GM12878 (cell line): ENCODE measurements at regions not wholly inside any gene's neighbourhood (a gene's known extent, or its start where the extent isn't known, plus 50 kb on each side); places are given as distances from the start of the nearest gene placed in this dataset.

Source experiments
- ATAC-seq: fragments of 200-7000 bp; cut with Tn5 transposase; 3 replicates; pipeline ENCODE4 v1.9.1; 2020; ENCODE audit warnings: mild to moderate bottlenecking, moderate library complexity
- BruUV-seq: library from RNA; stranded (reverse); fragments of 400-500 nt; replicated peaks from 2 replicates; lab custom pipeline; 2021; lab: Mats Ljungman, UMichigan
- CTCF ChIA-PET: fragments of 300-600 bp; sonication (Branson Sonifier 250); formaldehyde crosslinking; extraction: SDS; loops from one replicate; lab custom pipeline; 2021; ENCODE audit warnings: inconsistent platforms; lab: Yijun Ruan, JAX
- POLR2A ChIA-PET: fragments of 350-600 bp; formaldehyde crosslinking; extraction: SDS; loops from one replicate; lab custom pipeline; 2021; ENCODE audit warnings: inconsistent platforms; lab: Charles Lee
- RAD21 ChIA-PET: fragments of 300-600 bp; sonication (Branson Sonifier 250); formaldehyde crosslinking; loops from one replicate; lab custom pipeline; 2023; ENCODE audit warnings: antibody characterized with exemption; ENCODE audit not compliant: unreplicated experiment; lab: Charles Lee
- SMC1A ChIA-PET: fragments of 300-600 bp; sonication (Branson Sonifier 250); formaldehyde crosslinking; loops from one replicate; lab custom pipeline; 2023; ENCODE audit not compliant: unreplicated experiment, uncharacterized antibody; lab: Charles Lee
- DNase-seq: peaks from one replicate; pipeline ENCODE4 v3.0.0-alpha.2; 2011; ENCODE audit warnings: low read depth, low spot score
- FAIRE-seq: peaks from 3 replicates; lab custom pipeline; 2011; peaks lifted over from hg19 to GRCh38; lab: Jason Lieb, UNC
- H2AFZ ChIP-seq: 2 replicates; pipeline ENCODE4 v1.6.0; 2011; ENCODE audit warnings: low read depth, low read length, control low read depth; ENCODE audit not compliant: control insufficient read depth
- H3K27ac ChIP-seq: 2 replicates; pipeline ENCODE4 v1.5.1; 2011; ENCODE audit warnings: control low read depth; ENCODE audit not compliant: control insufficient read depth, insufficient read depth
- H3K27me3 ChIP-seq, 2 experiments: replicated peaks in 1 of 2; 2 replicates each; pipeline versions ENCODE4 v1.6.0 to v1.6.1; 2011; ENCODE audit warnings: low read length in 1 of 2; ENCODE audit not compliant: control insufficient read depth in 2 of 2, insufficient read depth in 2 of 2
- H3K36me3 ChIP-seq, 2 experiments: 2 replicates each; pipeline ENCODE4 v1.5.1; 2011; ENCODE audit warnings: low read length in 1 of 2; ENCODE audit not compliant: control insufficient read depth in 2 of 2, insufficient read depth in 2 of 2
- H3K4me1 ChIP-seq: 2 replicates; pipeline ENCODE4 v1.6.1; 2011; ENCODE audit warnings: mild to moderate bottlenecking, low read length, moderate library complexity, mixed read lengths; ENCODE audit not compliant: control insufficient read depth, insufficient read depth
- H3K4me2 ChIP-seq: 2 replicates; pipeline ENCODE4 v1.6.0; 2011; ENCODE audit warnings: control low read depth; ENCODE audit not compliant: control insufficient read depth, insufficient read depth
- H3K4me3 ChIP-seq: fragments of 200-600 bp; sonication (generic); 2 replicates; pipeline ENCODE4 v1.5.1; 2016
- H3K79me2 ChIP-seq: 2 replicates; pipeline ENCODE4 v1.6.0; 2011; ENCODE audit warnings: low read length; ENCODE audit not compliant: control insufficient read depth, insufficient read depth
- H3K9ac ChIP-seq: 2 replicates; pipeline ENCODE4 v1.8.0; 2011; ENCODE audit warnings: low read length, control low read depth, mixed read lengths; ENCODE audit not compliant: control insufficient read depth, insufficient read depth
- H3K9me3 ChIP-seq: replicated peaks from 3 replicates; pipeline ENCODE4 v1.5.1; 2011; ENCODE audit warnings: mild to moderate bottlenecking, low read length; ENCODE audit not compliant: control insufficient read depth, insufficient read depth
- H4K20me1 ChIP-seq: 2 replicates; pipeline ENCODE4 v1.6.0; 2011; ENCODE audit not compliant: control insufficient read depth, insufficient read depth
- ATF3 ChIP-seq: IDR thresholded peaks from 2 replicates; pipeline ENCODE4 v1.6.1; 2011; ENCODE audit warnings: low read depth, mild to moderate bottlenecking, low read length, moderate library complexity, borderline replicate concordance; ENCODE audit errors: extremely low read depth
- CHD1 ChIP-seq: IDR thresholded peaks from 2 replicates; pipeline ENCODE4 v1.6.1; 2012; ENCODE audit warnings: low read depth, low read length, improper control_type of control experiment
- GATAD2B ChIP-seq: fragments of 450-650 bp; conservative IDR thresholded peaks from 2 replicates; pipeline ENCODE4 v1.6.1; 2017; ENCODE audit warnings: low read depth, mild to moderate bottlenecking, moderate library complexity
- MAX ChIP-seq: IDR thresholded peaks from 2 replicates; pipeline ENCODE4 v1.6.1; 2012; ENCODE audit warnings: low read depth, low read length, improper control_type of control experiment
- POLR2AphosphoS5 ChIP-seq: IDR thresholded peaks from 2 replicates; pipeline ENCODE4 v1.6.1; 2011; ENCODE audit warnings: mild to moderate bottlenecking, low read length, inconsistent platforms
- SIX5 ChIP-seq: IDR thresholded peaks from 2 replicates; pipeline ENCODE4 v1.6.1; 2011; ENCODE audit warnings: mild to moderate bottlenecking, low read depth, low read length, moderate library complexity; ENCODE audit not compliant: severe bottlenecking
- SREBF2 ChIP-seq: IDR thresholded peaks from 2 replicates; pipeline ENCODE4 v1.6.1; 2012; ENCODE audit warnings: mild to moderate bottlenecking, low read length
- TAF1 ChIP-seq: IDR thresholded peaks from 2 replicates; pipeline ENCODE4 v1.6.1; 2011; ENCODE audit warnings: mild to moderate bottlenecking, low read depth, low read length, borderline replicate concordance
- WGBS: methylation state at CpG from one replicate; pipeline ENCODE4 v1.1.6; 2016; ENCODE audit warnings: low lambda C conversion rate; ENCODE audit not compliant: insufficient replicate concordance, insufficient coverage; ENCODE audit errors: missing lambda C conversion rate; 5-methylcytosine and 5-hydroxymethylcytosine counted together
- in situ Hi-C: fragments of 300-500 bp; cut with MboI; formaldehyde crosslinking; loops from 9 replicates; pipeline ENCODE4 v1.14.3; 2018; ENCODE audit warnings: mixed read lengths
- intact Hi-C: fragments of 100-400 bp; cut with micrococcal nuclease; formaldehyde crosslinking; loops from one replicate; pipeline ENCODE4 v1.14.2; 2022; ENCODE audit not compliant: unreplicated experiment

GRCh38 chr10:78360284-78360683 lies 326.6 kb downstream of the RPS24 start:
- Histone ChIP-seq H2AFZ (no peak overlapping the region), H3K4me2 (no peak overlapping the region), H3K4me3 (no peak overlapping the region), H3K4me1 (no peaks in the 10 kb centered on the region), H4K20me1 (no peaks in the 10 kb centered on the region), H3K9ac (no peak overlapping the region), H3K9me3 (no peaks in the 10 kb centered on the region), H3K27ac (no peak overlapping the region), H3K27me3 (peaks cover 0 to 1% of the 10 kb centered on the region in 2 experiments; a peak in 2 of 4 replicates), H3K79me2 (no peaks in the 10 kb centered on the region), H3K36me3 (no peaks in the 10 kb centered on the region)
- DNase-seq (no peak), ATAC-seq (no peak), FAIRE-seq (no peak)
- ChIA-PET RAD21 (no interaction called here), SMC1A (no interaction called here), POLR2A (no interaction called here), CTCF (no interaction called here)
- in situ Hi-C loops, result no loop called here
- intact Hi-C loops, result no loop called here
- WGBS, result 35% methylated on average over 6 of the region's 6 CpGs
- no peak for TF ChIP-seq TAF1
- BruUV-seq, result no TSS peak

GRCh38 chr10:78361031-78361430 lies 327.4 kb downstream of the RPS24 start:
- no peak for ATAC-seq
- H3K27ac ChIP-seq, result no peak overlapping the region
- TF ChIP-seq ATF3 (no peak), SIX5 (no peak), SREBF2 (no peak), POLR2AphosphoS5 (no peak), GATAD2B (no peak), MAX (no peak), CHD1 (no peak)
- no peak for DNase-seq
- 2% methylated on average over 3 of the region's 3 CpGs for WGBS
- ChIA-PET CTCF (no interaction called here), RAD21 (no interaction called here), POLR2A (no interaction called here), SMC1A (no interaction called here)
- no peaks in the 10 kb centered on the region for H3K79me2 ChIP-seq
- no TSS peak for BruUV-seq
- H3K9me3 ChIP-seq, result no peaks in the 10 kb centered on the region
- H2AFZ ChIP-seq, result no peak overlapping the region
- H3K9ac ChIP-seq, result no peak overlapping the region
- H3K4me3 ChIP-seq, result no peak overlapping the region
- no peaks in the 10 kb centered on the region for H3K36me3 ChIP-seq
- intact Hi-C loops, result no loop called here
- no peak overlapping the region for H3K4me2 ChIP-seq
- no peaks in the 10 kb centered on the region for H3K4me1 ChIP-seq
- no peaks in the 10 kb centered on the region for H4K20me1 ChIP-seq
- H3K27me3 ChIP-seq, result peaks cover 0 to 5% of the 10 kb centered on the region in 2 experiments; a peak in 2 of 4 replicates
- in situ Hi-C loops, result no loop called here
- FAIRE-seq, result no peak
